ENCODE measurements at regions not wholly inside any gene's neighbourhood (a gene's known extent, or its start where the extent isn't known, plus 50 kb on each side); places are given as distances from the start of the nearest gene placed in this dataset.

DNA sequence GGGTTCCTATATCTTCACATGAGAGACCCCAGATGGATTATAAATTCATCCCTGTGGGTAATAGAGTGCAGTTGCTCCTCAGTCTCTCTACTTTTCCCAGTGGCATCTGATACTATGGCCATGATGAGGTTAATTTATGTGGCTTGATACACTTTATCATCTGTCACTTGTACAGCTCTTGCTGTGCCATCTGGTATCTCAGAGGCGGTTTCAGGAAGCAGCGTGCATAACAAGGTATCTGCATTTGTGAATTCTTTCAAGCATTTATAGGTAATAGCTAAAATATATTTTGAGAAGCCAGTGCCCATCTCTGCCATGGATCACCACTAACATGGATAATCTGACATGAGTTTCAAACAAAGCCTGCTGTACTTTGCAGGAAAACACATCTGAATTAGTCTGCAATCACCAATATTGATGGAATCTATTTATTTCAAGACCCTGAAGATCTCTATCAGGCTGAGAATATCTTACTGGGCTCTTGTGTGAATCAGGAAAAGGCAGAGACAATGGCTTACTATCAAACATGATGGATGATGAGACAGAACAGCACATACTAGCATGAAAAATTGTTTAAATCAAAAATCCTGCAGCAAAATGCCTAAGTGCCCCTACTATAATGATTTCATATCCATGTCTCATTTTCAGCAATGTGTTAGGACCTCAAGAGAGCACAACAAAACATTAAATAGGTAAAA lies 548.7 kb upstream of the MAP3K7 start:
- H3K9me3 ChIP-seq (ENCODE audit: low read depth) = no peaks in the 10 kb centered on the region
- no peak for DNase-seq (ENCODE audit: low spot score)
- no peaks in the 10 kb centered on the region for H4K20me1 ChIP-seq (ENCODE audit: insufficient read depth, poor library complexity, severe bottlenecking)
- no peaks in the 10 kb centered on the region for H3K27me3 ChIP-seq
- H3K79me2 ChIP-seq = no peaks in the 10 kb centered on the region
- H3K9me2 ChIP-seq (replicated peaks; ENCODE audit: insufficient read depth) = no peaks in the 10 kb centered on the region
- H3K27ac ChIP-seq = no peak overlapping the region
- H3K4me1 ChIP-seq (ENCODE audit: insufficient read depth) = no peaks in the 10 kb centered on the region
- no peak overlapping the region for H2AFZ ChIP-seq
- TF ChIP-seq EZH2phosphoT487 (IDR thresholded peaks at IDR 0.05; ENCODE audit: low read depth, severe bottlenecking, unreplicated experiment) (no peak), EZH2 (IDR thresholded peaks at IDR 0.05; ENCODE audit: borderline replicate concordance) (no peak)
- no peaks in the 10 kb centered on the region for H3K36me3 ChIP-seq (replicated peaks; ENCODE audit: insufficient read depth, low read depth)
- H3K4me3 ChIP-seq = no peak overlapping the region
- WGBS (ENCODE audit: low lambda C conversion rate, missing lambda C conversion rate) = 92% methylated on average over 2 of the region's 2 CpGs
- H3K4me2 ChIP-seq = no peak overlapping the region

GRCh38 chr6:91132461-91132860 lies 545.6 kb upstream of the MAP3K7 start:
- no peaks in the 10 kb centered on the region for H3K79me2 ChIP-seq
- no peak overlapping the region for H3K4me2 ChIP-seq
- no peaks in the 10 kb centered on the region for H3K9me3 ChIP-seq (ENCODE audit: low read depth)
- H3K36me3 ChIP-seq (replicated peaks; ENCODE audit: insufficient read depth, low read depth) = no peaks in the 10 kb centered on the region
- DNase-seq (ENCODE audit: low spot score) = peak; percentile 16
- no peak for TF ChIP-seq EZH2 (IDR thresholded peaks at IDR 0.05; ENCODE audit: borderline replicate concordance)
- TF ChIP-seq EZH2phosphoT487 (IDR thresholded peaks at IDR 0.05; ENCODE audit: low read depth, severe bottlenecking, unreplicated experiment) = no peak
- no peak for TF ChIP-seq CTCF (IDR thresholded peaks at IDR 0.05; ENCODE audit: poor library complexity)
- H3K9me2 ChIP-seq (replicated peaks; ENCODE audit: insufficient read depth) = no peaks in the 10 kb centered on the region
- 65% methylated on average over 3 of the region's 3 CpGs for WGBS (ENCODE audit: low lambda C conversion rate, missing lambda C conversion rate)
- no peaks in the 10 kb centered on the region for H4K20me1 ChIP-seq (ENCODE audit: insufficient read depth, poor library complexity, severe bottlenecking)
- no peaks in the 10 kb centered on the region for H3K27me3 ChIP-seq
- no peak overlapping the region for H3K27ac ChIP-seq
- H3K4me3 ChIP-seq = no peak overlapping the region
- H3K4me1 ChIP-seq (ENCODE audit: insufficient read depth) = no peaks in the 10 kb centered on the region
- H2AFZ ChIP-seq = no peak overlapping the region

DNA sequence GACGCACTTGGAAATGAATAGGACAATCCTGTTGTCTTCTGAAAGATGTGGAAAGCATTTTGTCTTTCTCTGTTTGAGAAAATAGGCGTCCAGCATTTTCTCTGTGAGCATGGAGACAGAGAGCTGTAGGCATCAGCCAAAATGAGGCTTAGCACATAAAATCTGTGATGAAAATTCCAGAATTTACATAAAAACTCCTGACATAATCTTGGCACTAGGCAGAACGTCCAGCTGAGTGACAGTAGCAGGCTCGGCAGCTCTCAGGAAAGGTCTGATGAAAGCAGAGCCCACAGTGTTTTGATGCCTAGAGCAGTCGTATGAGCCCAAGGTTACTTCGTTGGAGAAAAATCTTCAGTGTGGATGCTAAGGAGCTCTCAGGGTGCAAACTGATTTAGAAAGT lies 543.3 kb upstream of the MAP3K7 start:
- Histone ChIP-seq H3K79me2 (no peaks in the 10 kb centered on the region), H3K36me3 (replicated peaks; ENCODE audit: insufficient read depth, low read depth) (no peaks in the 10 kb centered on the region), H3K27ac (no peak overlapping the region), H3K9me2 (replicated peaks; ENCODE audit: insufficient read depth) (no peaks in the 10 kb centered on the region), H4K20me1 (ENCODE audit: insufficient read depth, poor library complexity, severe bottlenecking) (no peaks in the 10 kb centered on the region), H3K4me2 (no peak overlapping the region), H3K4me1 (ENCODE audit: insufficient read depth) (no peaks in the 10 kb centered on the region), H3K9me3 (ENCODE audit: low read depth) (no peaks in the 10 kb centered on the region), H3K4me3 (no peak overlapping the region), H2AFZ (no peak overlapping the region), H3K27me3 (no peaks in the 10 kb centered on the region)
- DNase-seq (ENCODE audit: low spot score) = no peak
- 78% methylated on average over 6 of the region's 6 CpGs for WGBS (ENCODE audit: low lambda C conversion rate, missing lambda C conversion rate)
- TF ChIP-seq CTCF (IDR thresholded peaks at IDR 0.05; ENCODE audit: poor library complexity) (no peak), EZH2phosphoT487 (IDR thresholded peaks at IDR 0.05; ENCODE audit: low read depth, severe bottlenecking, unreplicated experiment) (no peak), EZH2 (IDR thresholded peaks at IDR 0.05; ENCODE audit: borderline replicate concordance) (no peak)

DNA sequence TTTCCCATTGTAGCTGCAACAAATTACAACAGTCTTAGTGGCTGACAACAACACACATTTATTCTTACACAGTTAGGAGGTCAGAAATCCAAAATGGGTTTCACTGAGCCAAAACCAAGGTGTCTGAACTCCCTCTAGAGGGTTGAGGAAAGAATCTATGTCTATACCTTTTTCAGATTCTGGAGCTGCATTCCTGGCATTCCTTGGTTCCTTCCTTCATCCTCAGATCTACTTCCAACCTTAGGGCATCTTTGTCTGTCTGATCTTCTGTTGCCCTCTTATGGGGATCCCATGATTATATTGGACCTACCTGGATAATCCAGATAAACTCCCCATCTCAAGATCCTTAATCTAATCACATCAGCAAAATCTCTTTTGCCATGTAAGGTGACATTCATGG lies 540.9 kb upstream of the MAP3K7 start:
- TF ChIP-seq EZH2 (IDR thresholded peaks at IDR 0.05; ENCODE audit: borderline replicate concordance) = no peak
- TF ChIP-seq CTCF (IDR thresholded peaks at IDR 0.05; ENCODE audit: poor library complexity) = no peak
- TF ChIP-seq EZH2phosphoT487 (IDR thresholded peaks at IDR 0.05; ENCODE audit: low read depth, severe bottlenecking, unreplicated experiment) = no peak

More for the DNA sequence above, 540.9 kb upstream of the MAP3K7 start:
- Histone ChIP-seq H3K36me3 (replicated peaks; ENCODE audit: insufficient read depth, low read depth) (no peaks in the 10 kb centered on the region), H4K20me1 (ENCODE audit: insufficient read depth, poor library complexity, severe bottlenecking) (no peaks in the 10 kb centered on the region), H3K9me2 (replicated peaks; ENCODE audit: insufficient read depth) (no peaks in the 10 kb centered on the region), H3K27ac (no peak overlapping the region), H3K9me3 (ENCODE audit: low read depth) (no peaks in the 10 kb centered on the region), H3K27me3 (no peaks in the 10 kb centered on the region), H3K4me2 (no peak overlapping the region), H3K4me1 (ENCODE audit: insufficient read depth) (no peaks in the 10 kb centered on the region), H2AFZ (no peak overlapping the region), H3K79me2 (no peaks in the 10 kb centered on the region), H3K4me3 (no peak overlapping the region)
- no peak for DNase-seq (ENCODE audit: low spot score)

All from hepatocyte (in vitro differentiated cells).